ENCODE measurements at regions not wholly inside any gene's neighbourhood (a gene's known extent, or its start where the extent isn't known, plus 50 kb on each side); places are given as distances from the start of the nearest gene placed in this dataset.

DNA sequence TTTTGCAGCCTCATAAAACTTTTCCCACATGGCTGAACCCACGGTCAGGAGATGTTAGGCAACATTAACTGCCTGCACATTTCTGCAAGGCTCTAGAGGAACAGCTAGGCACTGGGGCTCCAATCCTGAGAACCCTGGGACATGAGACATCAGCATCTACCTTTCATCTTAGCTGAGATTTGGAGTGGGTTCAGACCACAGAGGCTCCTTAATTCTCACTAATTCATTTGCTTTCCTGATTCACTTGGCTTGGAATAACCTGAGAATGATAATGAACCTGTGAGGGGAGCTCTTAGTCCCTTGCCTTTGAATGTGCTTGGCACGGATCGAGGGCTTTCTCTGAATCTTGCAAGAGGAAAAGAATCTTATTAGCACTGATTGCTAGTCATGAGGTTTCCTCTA, 266.2 kb downstream of the FIGN start:
- Histone ChIP-seq H3K9me2 (replicated peaks; ENCODE audit: insufficient read depth, low read length) (no peaks in the 10 kb centered on the region), H3K9ac (ENCODE audit: low read length) (no peak overlapping the region), H3K27ac (ENCODE audit: low read depth, low read length) (no peak overlapping the region), H3K79me2 (ENCODE audit: insufficient read depth, low read length) (no peaks in the 10 kb centered on the region), H2AFZ (ENCODE audit: low read depth, low read length, severe bottlenecking) (no peak overlapping the region), H3K9me3 (ENCODE audit: insufficient read depth, low read length) (no peaks in the 10 kb centered on the region), H3F3A (ENCODE audit: insufficient read depth) (no peaks in the 10 kb centered on the region), H3K4me2 (ENCODE audit: low read depth, low read length, poor library complexity, severe bottlenecking) (no peak overlapping the region), H3K36me3 (ENCODE audit: low read length) (no peaks in the 10 kb centered on the region), H3K4me3 (ENCODE audit: insufficient read depth, low read length, poor library complexity, severe bottlenecking) (no peak overlapping the region), H3K27me3 (ENCODE audit: low read length) (no peaks in the 10 kb centered on the region), H4K20me1 (ENCODE audit: low read depth, low read length) (no peaks in the 10 kb centered on the region)
- TF ChIP-seq, protein P1, sequence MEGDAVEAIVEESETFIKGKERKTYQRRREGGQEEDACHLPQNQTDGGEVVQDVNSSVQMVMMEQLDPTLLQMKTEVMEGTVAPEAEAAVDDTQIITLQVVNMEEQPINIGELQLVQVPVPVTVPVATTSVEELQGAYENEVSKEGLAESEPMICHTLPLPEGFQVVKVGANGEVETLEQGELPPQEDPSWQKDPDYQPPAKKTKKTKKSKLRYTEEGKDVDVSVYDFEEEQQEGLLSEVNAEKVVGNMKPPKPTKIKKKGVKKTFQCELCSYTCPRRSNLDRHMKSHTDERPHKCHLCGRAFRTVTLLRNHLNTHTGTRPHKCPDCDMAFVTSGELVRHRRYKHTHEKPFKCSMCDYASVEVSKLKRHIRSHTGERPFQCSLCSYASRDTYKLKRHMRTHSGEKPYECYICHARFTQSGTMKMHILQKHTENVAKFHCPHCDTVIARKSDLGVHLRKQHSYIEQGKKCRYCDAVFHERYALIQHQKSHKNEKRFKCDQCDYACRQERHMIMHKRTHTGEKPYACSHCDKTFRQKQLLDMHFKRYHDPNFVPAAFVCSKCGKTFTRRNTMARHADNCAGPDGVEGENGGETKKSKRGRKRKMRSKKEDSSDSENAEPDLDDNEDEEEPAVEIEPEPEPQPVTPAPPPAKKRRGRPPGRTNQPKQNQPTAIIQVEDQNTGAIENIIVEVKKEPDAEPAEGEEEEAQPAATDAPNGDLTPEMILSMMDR (IDR thresholded peaks at IDR 0.05; ENCODE audit: insufficient read depth, low read length, poor library complexity, severe bottlenecking), result no peak
- TF ChIP-seq EZH2phosphoT487 (conservative IDR thresholded peaks at IDR 0.05; ENCODE audit: low read length), result no peak

DNA sequence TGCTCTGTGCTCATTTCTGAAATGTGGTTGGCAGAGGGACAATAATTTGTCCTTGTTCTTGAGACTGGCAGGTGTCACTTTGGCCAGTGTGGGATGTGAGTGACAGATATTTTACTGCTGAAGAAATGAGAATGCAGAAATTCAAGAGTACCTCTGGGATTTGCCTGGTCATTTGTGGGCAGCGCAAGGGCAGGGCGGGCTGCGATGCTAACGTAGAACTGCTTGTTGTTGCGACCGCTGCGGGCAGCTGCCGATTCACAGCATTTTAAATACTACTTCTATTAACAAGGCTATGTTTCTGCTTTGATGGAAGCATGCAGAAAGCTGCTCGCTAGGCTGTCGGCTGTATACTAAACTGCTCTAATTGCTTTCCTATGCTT, 268.6 kb downstream of the FIGN start:
- Histone ChIP-seq H3K36me3 (ENCODE audit: low read length) (no peaks in the 10 kb centered on the region), H3K9me3 (ENCODE audit: insufficient read depth, low read length) (no peaks in the 10 kb centered on the region), H4K20me1 (ENCODE audit: low read depth, low read length) (no peaks in the 10 kb centered on the region), H3F3A (ENCODE audit: insufficient read depth) (no peaks in the 10 kb centered on the region), H2AFZ (ENCODE audit: low read depth, low read length, severe bottlenecking) (no peak overlapping the region), H3K4me3 (ENCODE audit: insufficient read depth, low read length, poor library complexity, severe bottlenecking) (no peak overlapping the region), H3K79me2 (ENCODE audit: insufficient read depth, low read length) (no peaks in the 10 kb centered on the region), H3K4me2 (ENCODE audit: low read depth, low read length, poor library complexity, severe bottlenecking) (no peak overlapping the region), H3K27me3 (ENCODE audit: low read length) (no peaks in the 10 kb centered on the region), H3K9ac (ENCODE audit: low read length) (no peak overlapping the region), H3K9me2 (replicated peaks; ENCODE audit: insufficient read depth, low read length) (no peaks in the 10 kb centered on the region), H3K27ac (ENCODE audit: low read depth, low read length) (no peak overlapping the region)
- TF ChIP-seq, protein P1 (IDR thresholded peaks at IDR 0.05; ENCODE audit: insufficient read depth, low read length, poor library complexity, severe bottlenecking), result no peak
- TF ChIP-seq EZH2phosphoT487 (conservative IDR thresholded peaks at IDR 0.05; ENCODE audit: low read length), result no peak

DNA sequence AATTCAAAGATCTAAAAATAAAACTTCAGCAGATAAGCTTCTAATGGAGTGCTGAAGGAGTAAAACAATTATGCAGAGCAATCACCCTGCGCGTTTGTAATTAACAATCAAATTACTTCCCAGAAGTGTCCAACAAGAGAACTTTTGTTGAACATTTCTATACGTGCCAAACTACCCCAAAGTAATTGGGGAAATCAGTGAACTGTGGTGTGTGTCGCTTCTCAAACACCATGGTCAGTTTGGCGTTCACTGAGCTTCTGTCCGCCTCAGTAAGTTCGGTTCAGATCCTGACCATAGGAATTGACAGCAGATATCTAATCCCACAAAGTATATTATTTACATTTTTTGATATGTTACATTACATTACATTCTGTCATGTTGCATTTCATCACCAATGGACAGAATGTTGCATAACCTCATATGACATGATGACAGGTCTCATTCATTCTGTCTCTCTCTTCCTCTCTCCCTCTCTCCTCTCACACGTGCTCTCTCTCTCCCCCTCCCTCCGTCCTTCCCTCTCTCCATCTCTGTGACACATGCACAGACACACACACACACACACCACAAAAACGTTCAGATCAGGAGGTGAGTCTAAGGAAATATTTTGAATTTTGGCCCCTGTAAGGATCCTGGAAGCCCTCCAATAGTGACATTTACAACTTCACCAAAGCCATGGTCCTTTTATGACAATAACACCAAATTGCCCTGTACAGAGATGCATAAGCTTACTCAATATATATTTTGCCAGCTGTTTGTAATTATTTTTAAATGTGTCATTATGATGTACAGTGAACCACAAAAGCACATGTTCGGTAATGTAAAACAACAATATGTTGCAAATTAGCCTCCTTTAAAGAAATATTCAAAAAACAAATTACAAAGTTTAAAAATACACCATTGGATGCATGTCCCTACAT, 269.2 kb downstream of the FIGN start:
- Histone ChIP-seq H3K27me3 (ENCODE audit: low read length) (no peaks in the 10 kb centered on the region), H3K9me2 (replicated peaks; ENCODE audit: insufficient read depth, low read length) (no peaks in the 10 kb centered on the region)

More for the DNA sequence above, 269.2 kb downstream of the FIGN start:
- Histone ChIP-seq H3K4me3 (ENCODE audit: insufficient read depth, low read length, poor library complexity, severe bottlenecking) (no peak overlapping the region), H4K20me1 (ENCODE audit: low read depth, low read length) (no peaks in the 10 kb centered on the region), H3K27ac (ENCODE audit: low read depth, low read length) (no peak overlapping the region), H3K79me2 (ENCODE audit: insufficient read depth, low read length) (no peaks in the 10 kb centered on the region), H2AFZ (ENCODE audit: low read depth, low read length, severe bottlenecking) (no peak overlapping the region), H3K36me3 (ENCODE audit: low read length) (no peaks in the 10 kb centered on the region), H3K4me2 (ENCODE audit: low read depth, low read length, poor library complexity, severe bottlenecking) (no peak overlapping the region), H3F3A (ENCODE audit: insufficient read depth) (no peaks in the 10 kb centered on the region), H3K9ac (ENCODE audit: low read length) (no peak overlapping the region), H3K9me3 (ENCODE audit: insufficient read depth, low read length) (no peaks in the 10 kb centered on the region)
- TF ChIP-seq, protein P1 (IDR thresholded peaks at IDR 0.05; ENCODE audit: insufficient read depth, low read length, poor library complexity, severe bottlenecking), result no peak
- TF ChIP-seq EZH2phosphoT487 (conservative IDR thresholded peaks at IDR 0.05; ENCODE audit: low read length), result no peak
